Neural cell (in vitro differentiated cells): ENCODE measurements at regions not wholly inside any gene's neighbourhood (a gene's known extent, or its start where the extent isn't known, plus 50 kb on each side); places are given as distances from the start of the nearest gene placed in this dataset.

ENCODE experiments used
- EZH2 ChIP-seq: fragments of 200-600, 300-800 bp; shearing (Covaris generic), sonication (generic); IDR thresholded peaks from 2 replicates; pipeline ENCODE4 v1.6.1; 2014; ENCODE audit warnings: antibody characterized with exemption, low read length, borderline replicate concordance, mild to moderate bottlenecking; ENCODE audit not compliant: insufficient read depth, poor library complexity, severe bottlenecking
- POLR2AphosphoS5 ChIP-seq: IDR thresholded peaks from 2 replicates; pipeline ENCODE4 v1.6.1; 2012
- RAD21 ChIP-seq: fragments of 450-650 bp; conservative IDR thresholded peaks from 2 replicates; pipeline ENCODE4 v1.6.1; 2014; ENCODE audit warnings: antibody characterized with exemption, mild to moderate bottlenecking, moderate library complexity
- REST ChIP-seq: IDR thresholded peaks from 2 replicates; pipeline ENCODE4 v1.6.1; 2012; ENCODE audit warnings: borderline replicate concordance
- SMC3 ChIP-seq: fragments of 450-650 bp; conservative IDR thresholded peaks from 2 replicates; pipeline ENCODE4 v1.6.1; 2014; ENCODE audit warnings: antibody characterized with exemption, mild to moderate bottlenecking, moderate library complexity; ENCODE audit not compliant: poor library complexity
- TAF1 ChIP-seq: IDR thresholded peaks from 2 replicates; pipeline ENCODE4 v1.6.1; 2012; ENCODE audit warnings: low read depth
- TF ChIP-seq, protein P1 (sequence below): fragments of 450-650 bp; IDR thresholded peaks from 2 replicates; pipeline ENCODE4 v1.5.1; 2014; ENCODE audit warnings: antibody characterized with exemption, mild to moderate bottlenecking, moderate library complexity; ENCODE audit not compliant: poor library complexity, severe bottlenecking

GRCh38 chr5:160508780-160509361 lies 87.2 kb downstream of the PTTG1 start:
- no peak for TF ChIP-seq POLR2AphosphoS5
- TF ChIP-seq REST: no peak
- TF ChIP-seq, protein P1, sequence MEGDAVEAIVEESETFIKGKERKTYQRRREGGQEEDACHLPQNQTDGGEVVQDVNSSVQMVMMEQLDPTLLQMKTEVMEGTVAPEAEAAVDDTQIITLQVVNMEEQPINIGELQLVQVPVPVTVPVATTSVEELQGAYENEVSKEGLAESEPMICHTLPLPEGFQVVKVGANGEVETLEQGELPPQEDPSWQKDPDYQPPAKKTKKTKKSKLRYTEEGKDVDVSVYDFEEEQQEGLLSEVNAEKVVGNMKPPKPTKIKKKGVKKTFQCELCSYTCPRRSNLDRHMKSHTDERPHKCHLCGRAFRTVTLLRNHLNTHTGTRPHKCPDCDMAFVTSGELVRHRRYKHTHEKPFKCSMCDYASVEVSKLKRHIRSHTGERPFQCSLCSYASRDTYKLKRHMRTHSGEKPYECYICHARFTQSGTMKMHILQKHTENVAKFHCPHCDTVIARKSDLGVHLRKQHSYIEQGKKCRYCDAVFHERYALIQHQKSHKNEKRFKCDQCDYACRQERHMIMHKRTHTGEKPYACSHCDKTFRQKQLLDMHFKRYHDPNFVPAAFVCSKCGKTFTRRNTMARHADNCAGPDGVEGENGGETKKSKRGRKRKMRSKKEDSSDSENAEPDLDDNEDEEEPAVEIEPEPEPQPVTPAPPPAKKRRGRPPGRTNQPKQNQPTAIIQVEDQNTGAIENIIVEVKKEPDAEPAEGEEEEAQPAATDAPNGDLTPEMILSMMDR: peak; percentile 93
- no peak for TF ChIP-seq EZH2
- peak; percentile 99 for TF ChIP-seq RAD21
- peak; percentile 96 for TF ChIP-seq SMC3
- no peak for TF ChIP-seq TAF1
